Vagina (tissue), 2 donors: ENCODE measurements at regions not wholly inside any gene's neighbourhood (a gene's known extent, or its start where the extent isn't known, plus 50 kb on each side); places are given as distances from the start of the nearest gene placed in this dataset.

Source experiments
- POLR2A ChIP-seq, 2 donors: fragments of 450-650 bp; IDR thresholded peaks; one replicate each; pipeline ENCODE4 v1.6.1; 2017; ENCODE audit warnings: antibody characterized with exemption in 2 of 2, mild to moderate bottlenecking in 2 of 2, moderate library complexity in 2 of 2
- POLR2AphosphoS5 ChIP-seq, 2 donors: sonication (generic); formaldehyde crosslinking; IDR thresholded peaks; one replicate each; pipeline ENCODE4 v1.9.0; 2017; ENCODE audit warnings: antibody characterized with exemption in 2 of 2, mild to moderate bottlenecking in 2 of 2, low read depth in 1 of 2; ENCODE audit not compliant: insufficient read depth in 1 of 2
- TF ChIP-seq, protein P1 (sequence below), 3 experiments: fragments of 450-650 bp in 2 of 3; fragments of 200-600 bp in 1 of 3; sonication (generic) in 1 of 3; IDR thresholded peaks; one replicate each; pipeline ENCODE4 v1.5.1; 2017 to 2019; ENCODE audit warnings: antibody characterized with exemption in 3 of 3, mild to moderate bottlenecking in 2 of 3, moderate library complexity in 2 of 3

DNA sequence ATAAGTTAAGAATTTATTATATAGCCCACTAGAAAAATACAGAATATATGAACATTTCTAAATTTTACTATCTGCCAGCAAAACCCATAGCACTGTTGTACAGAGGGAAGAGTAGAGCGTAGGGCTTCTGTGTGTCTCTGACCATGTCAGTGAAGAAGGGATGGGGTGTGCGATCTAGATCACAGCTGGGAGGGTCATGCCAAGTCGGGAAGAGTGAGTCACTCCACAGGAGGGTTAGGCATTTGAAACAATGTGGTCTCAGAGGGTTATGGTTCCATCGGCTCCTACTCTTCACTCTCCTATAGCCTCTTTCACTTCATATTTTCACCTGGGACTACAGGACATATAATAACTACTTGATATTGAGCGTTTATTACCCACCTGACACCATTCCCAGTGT, 185.1 kb upstream of the DDHD1 start:
- TF ChIP-seq, protein P1, sequence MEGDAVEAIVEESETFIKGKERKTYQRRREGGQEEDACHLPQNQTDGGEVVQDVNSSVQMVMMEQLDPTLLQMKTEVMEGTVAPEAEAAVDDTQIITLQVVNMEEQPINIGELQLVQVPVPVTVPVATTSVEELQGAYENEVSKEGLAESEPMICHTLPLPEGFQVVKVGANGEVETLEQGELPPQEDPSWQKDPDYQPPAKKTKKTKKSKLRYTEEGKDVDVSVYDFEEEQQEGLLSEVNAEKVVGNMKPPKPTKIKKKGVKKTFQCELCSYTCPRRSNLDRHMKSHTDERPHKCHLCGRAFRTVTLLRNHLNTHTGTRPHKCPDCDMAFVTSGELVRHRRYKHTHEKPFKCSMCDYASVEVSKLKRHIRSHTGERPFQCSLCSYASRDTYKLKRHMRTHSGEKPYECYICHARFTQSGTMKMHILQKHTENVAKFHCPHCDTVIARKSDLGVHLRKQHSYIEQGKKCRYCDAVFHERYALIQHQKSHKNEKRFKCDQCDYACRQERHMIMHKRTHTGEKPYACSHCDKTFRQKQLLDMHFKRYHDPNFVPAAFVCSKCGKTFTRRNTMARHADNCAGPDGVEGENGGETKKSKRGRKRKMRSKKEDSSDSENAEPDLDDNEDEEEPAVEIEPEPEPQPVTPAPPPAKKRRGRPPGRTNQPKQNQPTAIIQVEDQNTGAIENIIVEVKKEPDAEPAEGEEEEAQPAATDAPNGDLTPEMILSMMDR (IDR thresholded peaks at IDR 0.05) = no peak
- TF ChIP-seq POLR2A (IDR thresholded peaks at IDR 0.05) (no peak), POLR2AphosphoS5 (IDR thresholded peaks at IDR 0.05; ENCODE audit: insufficient read depth in 1 of 2, low read depth in 1 of 2) (no peak)
